Naive B cell (primary cell): ENCODE measurements at regions not wholly inside any gene's neighbourhood (a gene's known extent, or its start where the extent isn't known, plus 50 kb on each side); places are given as distances from the start of the nearest gene placed in this dataset.
A peak's percentile ranks its signal among the peaks of the same experiment; 100 is the strongest.
"Not testable (repeated sequence)": the region's sequence is repeated elsewhere in the genome, so short reads cannot be mapped to it uniquely, and the experiment has no call there.

Experiments
- ATAC-seq, 2 donors: fragments of 150-1000 bp; cut with Tn5 transposase; 2 replicates each; pipeline ENCODE4 v1.10.0; 2021; ENCODE audit warnings: low read depth in 2 of 2, mild to moderate bottlenecking in 2 of 2, moderate library complexity in 2 of 2
- DNase-seq: peaks from one replicate; pipeline ENCODE4 v3.0.0; 2022
- H3K27ac Mint-ChIP-seq, 6 donors: one replicate each; pipeline ENCODE4 v1.8.0; 2020 to 2022; ENCODE audit warnings: mild to moderate bottlenecking in 6 of 6, mixed read lengths in 6 of 6, moderate library complexity in 5 of 6, inconsistent platforms in 2 of 6
- H3K27me3 Mint-ChIP-seq, 3 donors: one replicate each; pipeline ENCODE4 v1.8.0; 2021 to 2022; ENCODE audit warnings: mixed read lengths in 3 of 3, mild to moderate bottlenecking in 1 of 3
- H3K36me3 Mint-ChIP-seq, 2 donors: one replicate each; pipeline ENCODE4 v1.8.0; 2020 to 2022; ENCODE audit warnings: mixed read lengths in 2 of 2, inconsistent platforms in 1 of 2, mild to moderate bottlenecking in 1 of 2
- H3K4me1 Mint-ChIP-seq, 3 donors: one replicate each; pipeline ENCODE4 v1.8.0; 2020 to 2022; ENCODE audit warnings: mixed read lengths in 3 of 3, inconsistent platforms in 1 of 3, mild to moderate bottlenecking in 1 of 3, moderate library complexity in 1 of 3
- H3K4me3 Mint-ChIP-seq, 8 donors: one replicate each; pipeline ENCODE4 v1.8.0; 2020 to 2022; ENCODE audit warnings: mild to moderate bottlenecking in 8 of 8, mixed read lengths in 8 of 8, moderate library complexity in 8 of 8, inconsistent platforms in 2 of 8
- H3K9me3 Mint-ChIP-seq, 7 donors: one replicate each; pipeline ENCODE4 v1.8.0; 2020 to 2022; ENCODE audit warnings: mixed read lengths in 7 of 7, mild to moderate bottlenecking in 5 of 7, inconsistent platforms in 2 of 7, moderate library complexity in 1 of 7

DNA sequence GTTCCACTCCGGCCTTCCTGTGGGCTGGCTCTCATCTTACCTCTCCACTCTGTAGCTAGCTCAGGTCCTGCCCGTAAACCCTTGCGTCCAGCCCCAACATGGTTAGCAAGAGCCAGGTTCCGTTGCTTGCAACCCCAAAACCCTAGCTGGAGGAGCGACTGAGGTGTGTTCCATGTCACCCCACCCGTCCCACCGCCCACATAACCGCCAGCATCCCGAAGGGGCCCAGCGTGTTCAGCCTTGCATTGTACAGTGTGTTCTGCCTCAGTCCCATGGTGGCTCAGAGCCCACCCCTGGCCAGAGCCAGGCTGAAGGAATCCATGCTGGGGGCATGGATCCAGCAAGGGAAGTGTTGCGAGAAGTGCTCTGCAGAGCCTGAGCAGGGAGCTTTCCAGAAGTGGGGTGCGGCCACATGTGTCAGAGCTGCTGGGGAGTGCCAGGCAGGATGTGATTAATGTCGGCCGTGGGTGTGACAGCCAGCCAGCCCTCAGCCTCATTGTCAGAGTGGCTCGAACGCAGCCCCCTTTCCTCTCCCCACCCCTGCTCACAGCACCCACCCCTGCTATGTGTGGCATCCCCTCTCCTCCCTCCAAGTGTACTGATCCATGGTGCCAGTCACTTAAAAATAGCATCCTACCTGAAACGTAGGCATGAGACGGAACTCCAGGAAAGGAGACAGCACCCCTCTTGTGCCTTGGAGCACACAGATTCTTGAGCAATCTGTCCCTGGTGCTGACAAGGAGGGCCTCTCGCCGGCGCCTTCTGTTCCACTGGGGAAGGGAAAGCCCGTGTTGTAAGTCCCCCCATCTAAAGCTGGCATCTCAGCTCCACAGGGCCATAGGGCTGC is 158.9 kb downstream of the OR4M2 start:
- Mint-ChIP-seq H3K9me3 (peaks cover 0 to 13% (median 0%) of the 10 kb centered on the region in 7 donors), H3K27me3 (peaks cover 16 to 30% (median 23%) of the 10 kb centered on the region in 3 donors)
- not testable (repeated sequence) for H3K4me3 Mint-ChIP-seq, H3K4me1 Mint-ChIP-seq, H3K36me3 Mint-ChIP-seq, H3K27ac Mint-ChIP-seq, DNase-seq, ATAC-seq

DNA sequence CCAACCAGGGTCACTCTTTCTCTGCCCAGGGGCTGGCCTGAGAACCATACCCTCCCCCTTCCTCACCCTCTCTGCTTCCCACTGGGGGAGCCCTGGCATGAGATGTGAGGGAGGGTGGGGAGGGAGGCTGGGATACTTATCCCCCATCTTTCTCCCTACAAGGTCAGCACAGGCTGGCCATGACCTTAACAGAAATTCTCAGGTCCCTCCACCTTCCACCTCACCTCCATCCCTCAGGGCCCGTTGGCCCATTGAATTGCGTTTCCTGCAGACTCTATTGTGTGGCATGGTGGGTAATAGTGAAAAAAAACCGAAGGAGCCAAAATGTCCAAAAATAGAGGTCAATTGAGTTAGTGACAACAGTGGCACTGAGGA is 159.5 kb downstream of the OR4M2 start:
- Mint-ChIP-seq H3K27ac (no peak overlapping the region), H3K36me3 (no peaks in the 10 kb centered on the region), H3K4me1 (peaks cover 0 to 4% (median 0%) of the 10 kb centered on the region in 3 donors), H3K4me3 (no peak overlapping the region), H3K9me3 (peaks cover 0 to 10% (median 0%) of the 10 kb centered on the region in 7 donors), H3K27me3 (peaks cover 18 to 29% (median 23%) of the 10 kb centered on the region in 3 donors)
- ATAC-seq (no peak), DNase-seq (no peak)

DNA sequence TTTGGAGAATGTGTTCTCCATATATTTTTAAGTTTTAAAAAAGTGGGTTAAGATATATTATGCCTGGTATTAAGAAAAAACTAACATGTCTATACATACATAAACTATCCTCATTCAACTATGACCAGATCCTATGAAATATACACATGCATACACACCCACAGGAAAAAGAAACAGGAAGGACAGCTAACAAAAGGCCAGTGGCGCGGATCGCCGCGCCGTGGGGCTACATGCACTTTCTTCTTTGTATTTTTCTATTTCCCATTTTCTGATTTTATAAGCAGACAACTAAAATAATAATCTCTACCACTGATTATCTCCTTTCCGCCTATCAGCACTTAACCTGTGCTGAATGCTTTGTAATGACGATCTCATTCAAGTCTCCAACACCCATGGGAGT is 160.1 kb downstream of the OR4M2 start:
- H3K27ac Mint-ChIP-seq = no peak overlapping the region
- peak overlapping the region in 4 of 8 donors; percentile 9 to 71 (median 28) for H3K4me3 Mint-ChIP-seq
- DNase-seq (no peak), ATAC-seq (peak in 1 of 2 donors; percentile 51)
- peaks cover 17 to 29% (median 18%) of the 10 kb centered on the region in 3 donors for H3K27me3 Mint-ChIP-seq
- peaks cover 0 to 5% (median 0%) of the 10 kb centered on the region in 7 donors for H3K9me3 Mint-ChIP-seq
- no peaks in the 10 kb centered on the region for H3K36me3 Mint-ChIP-seq
- peaks cover 0 to 4% (median 0%) of the 10 kb centered on the region in 3 donors for H3K4me1 Mint-ChIP-seq

DNA sequence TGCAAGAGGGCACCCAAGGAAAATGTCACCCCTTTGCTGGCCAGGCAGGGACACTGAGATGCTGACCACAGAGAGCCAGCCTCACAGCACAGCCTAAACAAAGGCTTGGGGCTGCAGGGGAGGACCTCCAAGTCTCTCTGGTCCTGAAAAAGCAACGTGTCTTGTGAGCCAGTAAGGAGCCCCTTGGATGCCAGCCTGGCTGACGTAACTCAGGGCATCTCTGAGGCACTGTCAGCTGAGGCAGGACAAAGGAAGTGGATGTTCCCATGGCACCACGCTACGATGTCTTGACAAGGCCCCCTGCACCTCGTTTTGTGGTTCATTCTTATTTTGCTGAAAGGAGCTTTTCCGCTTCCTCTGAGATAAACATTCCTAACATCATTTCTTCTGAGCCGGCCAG is 160.7 kb downstream of the OR4M2 start:
- ATAC-seq = no peak

DNA sequence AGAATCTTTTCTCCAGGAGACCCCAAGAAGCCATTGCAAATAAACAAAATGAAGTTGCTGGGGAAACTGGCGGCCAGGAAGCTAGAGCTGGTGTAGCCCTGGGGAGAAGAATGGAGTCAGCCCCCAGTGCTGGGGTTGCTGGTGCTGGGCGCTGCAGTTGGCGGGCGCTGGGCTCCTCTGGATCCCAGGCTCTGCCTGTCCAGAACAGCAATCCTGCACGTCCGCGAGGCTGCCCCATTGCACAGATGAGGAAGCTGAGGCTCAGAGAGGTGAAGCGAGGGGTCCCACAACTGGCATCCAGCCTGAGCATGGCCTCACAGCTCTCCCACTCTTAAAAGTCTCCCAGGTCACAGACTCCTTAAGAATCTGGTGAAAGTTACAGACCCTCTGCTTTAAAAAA is 161.1 kb downstream of the OR4M2 start:
- H3K27ac Mint-ChIP-seq = no peak overlapping the region
- peaks cover 4 to 5% (median 4%) of the 10 kb centered on the region in 3 donors for H3K4me1 Mint-ChIP-seq
- no peak for DNase-seq

More for the DNA sequence above, 160.7 kb downstream of the OR4M2 start:
- H3K4me1 Mint-ChIP-seq = peaks cover 0 to 4% (median under 1%) of the 10 kb centered on the region in 3 donors
- peaks cover 18 to 30% (median 21%) of the 10 kb centered on the region in 3 donors for H3K27me3 Mint-ChIP-seq
- no peak overlapping the region for H3K27ac Mint-ChIP-seq
- H3K4me3 Mint-ChIP-seq = no peak overlapping the region
- DNase-seq = no peak
- peaks cover 0 to 5% (median 1%) of the 10 kb centered on the region in 7 donors for H3K9me3 Mint-ChIP-seq
- peaks cover 0 to under 1% of the 10 kb centered on the region in 2 donors for H3K36me3 Mint-ChIP-seq

DNA sequence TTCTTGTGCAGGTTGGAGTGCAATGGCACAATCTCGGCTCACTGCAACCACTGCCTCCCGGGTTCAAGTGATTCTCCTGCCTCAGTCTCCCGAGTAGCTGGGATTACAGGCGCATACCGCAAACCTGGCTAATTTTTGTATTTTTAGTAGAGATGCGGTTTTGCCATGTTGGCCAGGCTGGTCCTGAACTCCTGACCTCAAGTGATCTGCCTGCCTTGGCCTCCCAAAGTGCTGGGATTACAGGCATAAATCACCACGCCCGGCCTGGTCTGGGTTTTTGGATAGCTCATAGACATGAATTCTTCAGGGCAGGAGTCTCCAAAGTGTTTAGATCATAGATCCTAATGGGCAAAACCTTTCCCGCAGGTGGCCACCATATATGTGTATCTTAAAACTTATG is 162.0 kb downstream of the OR4M2 start:
- H3K27ac Mint-ChIP-seq, DNase-seq, H3K9me3 Mint-ChIP-seq, H3K36me3 Mint-ChIP-seq, ATAC-seq, H3K4me3 Mint-ChIP-seq, H3K4me1 Mint-ChIP-seq: not testable (repeated sequence)
- H3K27me3 Mint-ChIP-seq = peaks cover 24 to 29% (median 26%) of the 10 kb centered on the region in 3 donors

More for the DNA sequence above, 161.1 kb downstream of the OR4M2 start:
- Mint-ChIP-seq H3K4me3 (peak overlapping the region in 1 of 8 donors; percentile 37), H3K27me3 (peaks cover 23 to 31% (median 25%) of the 10 kb centered on the region in 3 donors), H3K36me3 (peaks cover 0 to 5% of the 10 kb centered on the region in 2 donors), H3K9me3 (peaks cover 0 to 6% (median 1%) of the 10 kb centered on the region in 7 donors)
- no peak for ATAC-seq

DNA sequence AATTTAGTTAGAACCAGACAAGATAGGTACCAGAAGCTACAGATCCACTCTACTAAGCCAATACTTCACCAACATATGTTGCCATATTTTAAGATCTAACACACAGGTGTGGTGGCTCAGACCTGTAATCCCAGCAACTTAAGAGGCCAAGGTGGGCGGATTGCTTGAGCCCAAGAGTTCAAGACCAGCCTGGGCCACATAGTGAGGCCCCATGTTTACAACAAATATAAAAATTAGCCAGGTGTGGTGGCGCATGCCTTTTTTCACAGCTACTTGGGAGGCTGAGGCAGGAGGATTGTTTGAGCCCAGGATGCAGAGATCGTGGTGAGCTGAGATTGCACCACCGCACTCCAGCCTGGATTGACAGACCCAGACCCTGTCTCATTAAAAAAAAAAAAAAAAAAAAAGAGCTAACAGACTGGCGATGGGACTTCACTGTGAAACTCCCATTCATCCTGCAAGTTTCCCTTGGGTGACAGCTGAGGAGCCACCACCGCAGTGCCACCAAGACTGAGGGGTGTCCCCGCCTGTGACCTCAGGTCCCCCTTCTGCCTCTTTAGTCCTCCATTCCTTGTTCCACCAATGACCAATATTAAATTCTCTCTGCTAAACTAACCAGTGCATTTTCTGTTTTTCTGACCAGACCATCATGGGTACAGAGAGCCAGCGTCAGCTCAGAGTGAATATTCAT is 163.3 kb downstream of the OR4M2 start:
- Mint-ChIP-seq H3K9me3 (peaks cover 0 to 7% (median 0%) of the 10 kb centered on the region in 7 donors), H3K27ac (no peak overlapping the region)

DNA sequence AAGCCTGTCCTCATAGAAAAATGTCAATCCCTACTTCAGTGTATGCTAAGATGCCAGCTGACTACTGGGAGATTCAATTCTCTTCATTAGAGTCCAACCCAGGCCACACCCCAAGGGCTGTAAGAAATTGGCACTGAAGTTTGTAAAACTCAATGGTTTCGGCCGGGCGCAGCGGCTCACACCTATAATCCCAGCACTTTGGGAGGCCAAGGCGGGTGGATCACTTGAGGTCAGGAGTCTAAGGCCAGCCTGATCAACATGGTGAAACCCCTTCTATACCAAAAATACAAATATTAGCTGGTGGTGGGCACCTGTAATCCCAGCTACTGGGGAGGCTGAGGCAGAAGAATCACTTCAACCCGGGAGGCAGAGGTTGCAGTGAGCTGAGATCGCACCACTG is 169.2 kb downstream of the OR4M2 start:
- Mint-ChIP-seq H3K27me3 (peaks cover 24 to 33% (median 24%) of the 10 kb centered on the region in 3 donors), H3K4me1 (peaks cover 28 to 44% (median 39%) of the 10 kb centered on the region in 3 donors)
- H3K4me3 Mint-ChIP-seq, DNase-seq, ATAC-seq, H3K27ac Mint-ChIP-seq, H3K36me3 Mint-ChIP-seq, H3K9me3 Mint-ChIP-seq: not testable (repeated sequence)

More for the DNA sequence above, 163.3 kb downstream of the OR4M2 start:
- ATAC-seq (no peak), DNase-seq (no peak)
- Mint-ChIP-seq H3K4me1 (peaks cover 4 to 5% (median 5%) of the 10 kb centered on the region in 3 donors), H3K27me3 (peaks cover 24 to 27% (median 24%) of the 10 kb centered on the region in 3 donors), H3K36me3 (peaks cover 0 to 8% of the 10 kb centered on the region in 2 donors), H3K4me3 (no peak overlapping the region)

DNA sequence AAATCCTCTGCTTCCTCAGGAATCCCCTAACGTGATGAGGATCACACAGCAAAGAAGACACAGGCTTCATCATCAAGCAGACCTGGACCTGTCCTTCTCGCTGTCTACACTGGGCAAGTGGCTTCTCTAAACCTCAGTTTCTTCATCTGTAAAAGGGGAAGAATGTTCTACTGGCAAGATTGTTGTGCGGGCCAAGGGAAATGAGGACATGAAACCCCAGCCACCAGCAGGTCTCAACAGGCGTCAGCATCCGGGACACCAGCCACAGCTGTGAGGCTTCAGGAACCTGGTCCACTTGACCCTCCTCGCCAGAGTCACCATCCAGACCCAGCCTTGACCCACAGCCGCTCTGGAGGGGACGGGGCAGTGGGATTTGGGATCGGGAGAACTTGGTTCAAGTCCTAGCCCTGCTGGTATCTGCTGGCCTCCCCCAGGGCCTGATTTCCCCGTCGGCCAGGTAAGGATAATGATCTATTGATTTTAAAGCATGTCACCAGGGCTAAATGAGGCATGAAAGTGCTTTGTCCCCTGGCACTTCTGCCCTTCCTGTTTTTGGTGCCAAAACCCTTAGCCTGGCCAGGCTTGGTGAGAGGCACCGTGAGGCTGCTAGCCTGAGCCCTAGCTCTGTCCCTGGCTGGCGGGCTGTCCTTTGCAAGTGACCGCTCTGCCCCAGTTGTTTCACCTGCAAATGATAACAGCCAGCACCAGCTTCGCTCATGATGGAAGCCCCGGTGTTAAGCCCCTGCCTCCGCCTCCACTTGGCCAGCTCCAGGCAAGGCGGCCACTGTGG is 170.4 kb downstream of the OR4M2 start:
- H3K9me3 Mint-ChIP-seq, H3K36me3 Mint-ChIP-seq: not testable (repeated sequence)
- H3K27ac Mint-ChIP-seq = peak overlapping the region in 1 of 6 donors; percentile 87
- ATAC-seq (peak in 1 of 2 donors; percentile 21), DNase-seq (peak; percentile 32)
- H3K27me3 Mint-ChIP-seq = peaks cover 19 to 33% (median 29%) of the 10 kb centered on the region in 3 donors
- H3K4me1 Mint-ChIP-seq = peaks cover 35 to 54% (median 49%) of the 10 kb centered on the region in 3 donors
- peak overlapping the region in 2 of 8 donors; percentile 0 to 16 for H3K4me3 Mint-ChIP-seq

DNA sequence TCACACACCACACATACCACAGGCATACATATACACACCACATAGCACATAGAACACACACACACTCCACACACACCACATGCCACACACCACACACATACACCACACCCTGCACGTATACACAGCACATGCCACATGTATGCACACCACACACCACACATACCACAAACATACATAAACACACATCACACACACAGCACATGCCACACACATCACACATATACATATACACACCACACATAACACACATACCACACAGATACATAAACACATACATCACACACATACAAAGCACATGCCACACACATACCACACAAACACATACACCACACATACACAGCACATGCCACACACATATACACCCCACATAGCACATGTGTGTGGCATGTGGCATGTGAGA is 171.1 kb downstream of the OR4M2 start:
- Mint-ChIP-seq H3K27me3 (peaks cover 19 to 25% (median 23%) of the 10 kb centered on the region in 3 donors), H3K9me3 (peaks cover 0 to 2% (median 0%) of the 10 kb centered on the region in 7 donors), H3K27ac (no peak overlapping the region), H3K36me3 (peaks cover 0 to 3% of the 10 kb centered on the region in 2 donors), H3K4me1 (peaks cover 30 to 58% (median 48%) of the 10 kb centered on the region in 3 donors), H3K4me3 (peak overlapping the region in 3 of 8 donors; percentile 1 to 18 (median 2))
- ATAC-seq = no peak
- DNase-seq = no peak

DNA sequence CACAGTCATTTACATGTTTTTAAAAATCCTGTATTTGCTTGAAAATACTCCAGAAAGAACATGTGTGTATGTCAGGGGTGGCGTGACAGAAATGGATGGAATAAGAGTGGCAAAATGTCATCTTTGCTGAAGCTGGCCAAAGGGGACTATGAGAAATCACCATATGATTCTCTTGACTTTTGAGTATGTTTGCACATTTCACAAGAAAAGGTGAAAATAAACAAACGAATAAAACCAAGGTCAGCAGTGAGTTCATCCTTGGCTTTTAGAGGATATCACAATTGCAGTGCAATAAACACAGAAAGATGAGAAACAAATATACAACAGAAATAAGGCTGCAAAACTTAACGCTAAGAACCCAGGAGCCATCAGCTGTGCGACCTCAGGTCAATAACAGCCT is 171.7 kb downstream of the OR4M2 start:
- H3K27ac Mint-ChIP-seq, DNase-seq, ATAC-seq, H3K36me3 Mint-ChIP-seq, H3K9me3 Mint-ChIP-seq: not testable (repeated sequence)
- peak overlapping the region in 1 of 8 donors; percentile 8 for H3K4me3 Mint-ChIP-seq
- H3K4me1 Mint-ChIP-seq = peaks cover 30 to 58% (median 47%) of the 10 kb centered on the region in 3 donors
- H3K27me3 Mint-ChIP-seq = peaks cover 22 to 24% (median 22%) of the 10 kb centered on the region in 3 donors

DNA sequence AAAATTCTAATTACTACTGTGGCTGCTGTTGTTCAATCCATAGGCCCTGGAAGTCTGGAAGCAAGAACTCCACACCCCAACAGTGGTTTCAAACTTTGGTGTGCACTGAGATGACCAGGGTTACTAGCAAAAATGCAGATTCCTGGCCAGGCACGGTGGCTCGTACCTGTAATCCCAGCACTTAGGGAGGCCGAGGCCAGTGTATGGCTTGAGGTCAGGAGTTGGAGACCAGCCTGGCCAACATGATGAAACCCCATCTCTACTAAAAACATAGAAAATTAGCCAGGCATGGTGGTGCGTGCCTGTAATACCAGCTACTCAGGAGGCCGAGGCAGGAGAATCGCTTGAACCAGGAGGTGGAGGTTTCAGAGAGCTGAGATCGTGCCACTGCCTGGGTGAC is 172.2 kb downstream of the OR4M2 start:
- not testable (repeated sequence) for ATAC-seq, H3K36me3 Mint-ChIP-seq, DNase-seq, H3K9me3 Mint-ChIP-seq, H3K27ac Mint-ChIP-seq
- H3K27me3 Mint-ChIP-seq = peaks cover 22 to 26% (median 22%) of the 10 kb centered on the region in 3 donors
- H3K4me1 Mint-ChIP-seq = peaks cover 30 to 58% (median 47%) of the 10 kb centered on the region in 3 donors
- peak overlapping the region in 3 of 8 donors; percentile 5 to 37 (median 8) for H3K4me3 Mint-ChIP-seq
